ENCODE measurements at regions not wholly inside any gene's neighbourhood (a gene's known extent, or its start where the extent isn't known, plus 50 kb on each side); places are given as distances from the start of the nearest gene placed in this dataset.

DNA sequence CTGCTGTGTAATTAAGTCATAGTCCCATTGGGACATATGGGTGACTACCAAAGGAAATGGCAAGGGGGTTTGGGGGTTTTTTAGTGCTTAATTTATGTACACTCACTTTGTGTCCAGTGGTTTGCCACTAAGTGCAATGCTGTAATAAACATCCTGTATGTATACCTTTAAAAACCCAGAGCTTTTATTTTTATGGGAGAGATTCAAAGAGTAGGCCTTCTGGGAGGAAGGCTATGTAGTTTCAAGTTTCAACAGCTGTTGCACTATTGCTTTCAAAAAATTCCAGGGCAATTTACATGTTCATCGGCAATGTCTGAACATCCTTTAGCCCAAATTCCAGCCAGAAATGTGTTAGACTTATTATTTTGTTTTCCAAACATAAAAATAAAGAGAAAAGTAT lies 744.7 kb downstream of the XPNPEP1 start:
- TF ChIP-seq, protein P1, sequence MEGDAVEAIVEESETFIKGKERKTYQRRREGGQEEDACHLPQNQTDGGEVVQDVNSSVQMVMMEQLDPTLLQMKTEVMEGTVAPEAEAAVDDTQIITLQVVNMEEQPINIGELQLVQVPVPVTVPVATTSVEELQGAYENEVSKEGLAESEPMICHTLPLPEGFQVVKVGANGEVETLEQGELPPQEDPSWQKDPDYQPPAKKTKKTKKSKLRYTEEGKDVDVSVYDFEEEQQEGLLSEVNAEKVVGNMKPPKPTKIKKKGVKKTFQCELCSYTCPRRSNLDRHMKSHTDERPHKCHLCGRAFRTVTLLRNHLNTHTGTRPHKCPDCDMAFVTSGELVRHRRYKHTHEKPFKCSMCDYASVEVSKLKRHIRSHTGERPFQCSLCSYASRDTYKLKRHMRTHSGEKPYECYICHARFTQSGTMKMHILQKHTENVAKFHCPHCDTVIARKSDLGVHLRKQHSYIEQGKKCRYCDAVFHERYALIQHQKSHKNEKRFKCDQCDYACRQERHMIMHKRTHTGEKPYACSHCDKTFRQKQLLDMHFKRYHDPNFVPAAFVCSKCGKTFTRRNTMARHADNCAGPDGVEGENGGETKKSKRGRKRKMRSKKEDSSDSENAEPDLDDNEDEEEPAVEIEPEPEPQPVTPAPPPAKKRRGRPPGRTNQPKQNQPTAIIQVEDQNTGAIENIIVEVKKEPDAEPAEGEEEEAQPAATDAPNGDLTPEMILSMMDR (IDR thresholded peaks at IDR 0.05; ENCODE audit: poor library complexity), result no peak
- no peak for TF ChIP-seq EZH2 (IDR thresholded peaks at IDR 0.05; ENCODE audit: borderline replicate concordance)
